ENCODE measurements at regions not wholly inside any gene's neighbourhood (a gene's known extent, or its start where the extent isn't known, plus 50 kb on each side); places are given as distances from the start of the nearest gene placed in this dataset.

- no peak for TF ChIP-seq CTCF (IDR thresholded peaks at IDR 0.05)
- no peak for TF ChIP-seq POLR2A (IDR thresholded peaks at IDR 0.05)
Observed at GRCh38 chr5:40073927-40074326, 605.8 kb upstream of the PTGER4 start.

Measured in uterus (tissue), 2 donors.